Forelimb muscle (tissue), 1 donor: ENCODE measurements at regions not wholly inside any gene's neighbourhood (a gene's known extent, or its start where the extent isn't known, plus 50 kb on each side); places are given as distances from the start of the nearest gene placed in this dataset.
A peak's percentile ranks its signal among the peaks of the same experiment; 100 is the strongest.

Experiments used
- DNase-seq: peaks from one replicate; pipeline ENCODE4 v3.0.0-alpha.2; 2013; ENCODE audit warnings: low read depth

DNA sequence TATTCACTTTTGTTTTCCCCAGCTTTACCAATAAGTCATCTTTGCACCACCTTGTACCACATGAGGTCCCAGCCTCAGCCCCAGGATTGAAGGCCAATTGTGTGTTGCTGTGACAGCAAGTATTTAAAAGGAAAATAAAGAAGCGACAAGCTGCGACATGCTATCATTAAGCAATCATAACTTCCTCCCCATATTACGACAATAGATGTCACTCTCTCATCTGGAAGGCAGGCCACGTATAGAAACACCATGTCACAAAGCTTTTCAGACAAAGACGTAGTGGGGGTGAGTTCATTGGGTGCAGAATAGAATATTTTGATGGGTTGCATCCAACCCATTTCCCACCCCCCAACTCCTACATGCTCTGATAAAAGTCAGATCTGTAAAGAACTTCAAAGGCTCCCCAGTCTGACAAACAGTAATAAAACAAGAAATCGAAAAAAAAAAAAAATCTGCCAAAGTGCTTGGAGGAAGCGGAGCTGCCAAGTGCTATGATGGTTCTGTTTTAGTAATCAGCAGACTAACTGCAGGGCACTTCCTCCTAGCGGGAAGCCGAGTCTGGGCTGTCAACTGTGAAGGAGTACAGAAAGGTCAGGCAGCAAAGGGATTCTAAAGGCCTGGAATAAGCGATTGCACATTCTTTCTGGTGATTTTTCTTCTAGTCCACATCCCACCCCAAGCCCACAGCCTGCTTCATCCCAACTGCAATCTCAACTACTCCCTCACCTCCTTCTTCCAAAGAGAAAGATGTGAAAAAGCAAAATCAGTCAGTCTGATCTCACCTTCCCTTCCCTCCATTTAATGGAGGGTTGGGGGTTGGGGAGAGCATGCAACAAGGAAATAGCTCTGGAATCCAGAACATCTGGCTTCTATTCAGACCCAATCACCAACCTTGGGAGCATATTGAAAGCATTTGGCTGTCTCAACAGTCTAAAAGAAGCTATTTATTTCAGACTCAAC lies 131.4 kb upstream of the UBASH3B start:
- DNase-seq, result no peak

DNA sequence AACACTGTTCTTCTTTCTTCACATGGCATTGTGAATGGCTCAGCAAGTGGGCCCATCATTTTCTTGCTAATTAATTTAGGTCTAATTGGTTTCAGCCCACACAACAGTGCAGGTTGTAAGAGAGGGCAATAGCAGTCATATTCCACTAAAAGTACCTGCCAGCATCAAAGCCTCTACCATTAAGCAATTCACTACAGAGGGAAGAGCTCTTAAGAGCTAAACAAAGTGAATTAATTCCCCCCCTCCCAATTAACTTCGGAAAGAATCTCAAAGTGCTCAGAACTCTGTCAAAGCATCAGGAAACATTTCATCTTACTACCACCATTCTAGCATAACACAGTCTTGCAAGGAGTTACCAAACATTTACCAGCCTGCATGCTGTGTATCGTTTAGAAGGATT lies 133.9 kb upstream of the UBASH3B start:
- no peak for DNase-seq

DNA sequence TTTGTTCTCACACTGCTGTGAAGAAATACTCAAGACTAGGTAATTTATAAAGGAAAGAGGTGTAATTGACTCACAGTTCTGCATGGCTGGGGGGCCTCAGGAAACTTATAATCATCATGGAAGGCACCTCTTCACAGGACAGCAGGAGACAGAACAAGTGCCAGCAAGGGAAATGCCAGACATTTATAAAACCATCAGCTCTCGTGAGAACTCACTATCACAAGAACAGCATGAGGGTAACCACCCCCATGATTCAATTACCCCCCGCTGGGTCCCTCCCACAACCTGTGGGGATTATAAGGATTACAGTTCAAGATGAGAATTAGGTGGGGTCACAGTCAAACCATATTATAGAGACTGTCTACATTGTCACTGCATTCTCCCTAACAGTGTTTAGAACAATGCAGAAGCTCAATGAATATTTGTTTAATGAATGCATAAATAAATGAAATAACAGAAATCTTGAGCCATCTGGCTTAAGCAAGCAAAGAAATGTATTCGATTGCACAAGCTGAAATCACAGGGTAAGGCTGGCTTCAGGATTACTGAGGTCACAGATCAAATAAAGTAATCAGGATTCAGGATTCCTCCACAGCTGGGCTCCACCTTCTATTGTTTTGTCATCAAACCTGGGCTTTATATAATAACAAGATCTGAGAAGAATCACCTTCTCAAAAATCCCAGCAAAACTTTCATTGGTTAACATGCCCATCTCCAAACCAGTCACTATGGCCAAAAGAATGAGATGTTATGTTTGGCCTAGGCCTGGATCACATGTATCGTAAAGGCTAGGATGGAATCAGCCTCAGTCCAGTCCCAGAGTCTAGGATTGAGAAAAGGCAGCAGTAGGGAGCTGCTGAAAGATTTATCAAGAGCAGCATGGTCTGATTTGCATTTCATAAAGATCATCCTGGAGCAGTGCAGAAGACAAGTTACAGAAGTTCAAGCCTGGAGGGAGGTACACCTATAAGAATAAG lies 137.8 kb upstream of the UBASH3B start:
- no peak for DNase-seq

DNA sequence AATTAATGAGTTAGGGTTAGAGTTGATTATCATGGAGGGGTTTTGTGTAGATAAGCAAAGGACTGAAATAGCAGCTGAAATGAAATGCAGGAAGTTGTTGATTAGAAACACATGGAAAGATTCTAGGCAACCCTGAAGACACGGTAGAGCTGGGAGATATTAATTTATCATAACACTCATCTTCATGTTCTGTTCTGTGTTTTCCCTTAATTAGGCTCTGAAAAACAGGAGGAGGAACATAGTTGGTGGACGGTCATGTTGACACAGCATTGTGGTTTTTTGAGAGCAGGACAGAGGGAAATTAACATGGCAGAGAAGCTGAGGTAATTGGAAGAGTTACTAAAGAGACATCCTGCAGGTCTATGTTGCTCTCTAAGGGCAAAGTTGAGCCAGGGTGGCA lies 138.8 kb upstream of the UBASH3B start:
- DNase-seq, result no peak

DNA sequence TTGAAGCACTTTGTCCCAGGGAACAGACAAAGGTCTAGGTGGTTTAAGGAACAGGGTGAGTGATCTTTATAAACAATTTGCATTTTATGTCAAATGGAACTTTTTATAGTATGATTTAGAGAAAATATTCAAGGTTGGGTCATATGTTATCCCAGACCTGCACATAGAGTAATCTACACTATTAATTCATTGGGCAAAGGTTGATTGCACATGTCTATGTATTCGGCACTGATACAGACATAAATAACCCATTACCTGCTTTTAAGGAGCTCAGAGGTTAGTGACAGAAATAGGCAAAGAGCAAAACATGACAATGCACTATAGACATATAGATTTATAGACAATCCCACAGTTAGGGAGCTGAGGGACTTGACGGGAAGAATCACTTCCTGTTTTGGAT lies 141.5 kb upstream of the UBASH3B start:
- DNase-seq, result no peak

DNA sequence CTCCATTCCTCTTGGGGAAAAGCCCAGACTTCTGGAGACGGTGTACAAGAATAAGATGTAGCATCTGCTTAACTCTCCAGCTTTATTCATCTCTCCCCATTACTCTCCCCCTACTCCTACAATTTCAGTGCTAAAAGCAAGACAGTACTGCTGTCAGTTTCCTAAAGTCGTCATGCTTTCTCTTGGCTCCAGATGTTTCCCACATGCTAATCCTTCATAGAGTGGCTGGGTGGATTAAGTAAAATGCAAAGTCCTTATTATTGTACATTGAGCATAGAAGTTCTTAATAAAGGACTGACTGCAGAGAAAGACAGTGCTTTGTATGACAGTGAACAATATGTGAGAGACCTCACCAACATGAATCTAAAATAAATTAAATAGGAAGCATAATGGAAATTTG lies 142.2 kb upstream of the UBASH3B start:
- DNase-seq, result no peak

DNA sequence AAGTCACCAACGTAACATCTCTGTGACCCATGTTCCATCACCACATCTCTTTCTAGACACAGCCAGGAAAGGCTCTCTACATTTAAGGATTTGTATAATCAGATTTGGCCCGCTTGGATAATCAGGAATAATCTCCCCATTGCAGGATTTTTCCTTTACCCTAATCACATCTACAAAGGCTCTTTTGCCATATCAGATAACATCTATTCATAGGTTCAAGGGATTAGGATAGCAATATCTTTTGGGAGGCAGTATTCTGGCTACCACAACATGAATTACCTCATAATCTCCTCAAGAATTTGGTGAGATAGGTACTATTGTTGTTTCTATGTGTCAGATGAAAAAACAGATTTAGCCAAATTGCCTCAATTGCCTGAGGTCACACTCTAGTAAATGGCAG lies 142.8 kb upstream of the UBASH3B start:
- DNase-seq, result no peak

DNA sequence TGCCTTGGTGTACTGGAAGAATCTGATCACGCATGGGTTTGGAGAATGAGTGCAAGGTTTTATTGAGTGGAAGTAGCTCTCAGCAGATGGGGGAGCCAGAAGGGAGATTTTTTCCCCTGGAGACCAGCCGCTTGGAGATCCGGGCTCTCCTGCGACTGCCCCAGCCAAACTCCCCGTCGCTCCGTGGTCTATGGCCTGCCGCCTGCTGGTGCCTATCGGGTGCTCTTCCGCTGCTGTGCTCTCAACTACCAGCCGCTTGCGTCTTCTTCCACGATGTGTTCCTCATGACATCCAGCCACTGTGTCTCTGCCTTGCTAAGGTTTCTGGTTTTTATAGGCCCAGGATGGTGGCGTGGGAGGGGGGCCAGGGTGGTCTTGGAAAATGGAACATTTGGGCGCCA lies 145.6 kb upstream of the UBASH3B start:
- DNase-seq, result no peak

DNA sequence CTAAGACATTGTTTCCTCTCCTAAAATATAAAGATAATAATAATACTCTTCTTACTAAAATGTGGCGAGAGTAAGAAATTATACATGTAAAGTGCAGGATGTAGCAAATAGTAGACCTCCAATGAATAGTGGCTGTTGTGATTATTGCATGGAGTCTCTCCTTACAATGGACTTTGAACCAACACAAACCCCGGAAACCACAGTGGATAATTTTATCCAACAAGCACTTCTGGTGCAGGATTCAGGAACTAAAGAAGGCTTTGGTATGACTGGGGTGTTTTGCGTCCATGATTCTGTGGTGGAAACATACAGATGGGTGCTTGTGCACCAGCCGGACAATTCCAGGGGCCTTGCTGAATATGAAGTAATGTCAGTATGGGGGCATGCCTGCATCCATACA lies 146.4 kb upstream of the UBASH3B start:
- no peak for DNase-seq

DNA sequence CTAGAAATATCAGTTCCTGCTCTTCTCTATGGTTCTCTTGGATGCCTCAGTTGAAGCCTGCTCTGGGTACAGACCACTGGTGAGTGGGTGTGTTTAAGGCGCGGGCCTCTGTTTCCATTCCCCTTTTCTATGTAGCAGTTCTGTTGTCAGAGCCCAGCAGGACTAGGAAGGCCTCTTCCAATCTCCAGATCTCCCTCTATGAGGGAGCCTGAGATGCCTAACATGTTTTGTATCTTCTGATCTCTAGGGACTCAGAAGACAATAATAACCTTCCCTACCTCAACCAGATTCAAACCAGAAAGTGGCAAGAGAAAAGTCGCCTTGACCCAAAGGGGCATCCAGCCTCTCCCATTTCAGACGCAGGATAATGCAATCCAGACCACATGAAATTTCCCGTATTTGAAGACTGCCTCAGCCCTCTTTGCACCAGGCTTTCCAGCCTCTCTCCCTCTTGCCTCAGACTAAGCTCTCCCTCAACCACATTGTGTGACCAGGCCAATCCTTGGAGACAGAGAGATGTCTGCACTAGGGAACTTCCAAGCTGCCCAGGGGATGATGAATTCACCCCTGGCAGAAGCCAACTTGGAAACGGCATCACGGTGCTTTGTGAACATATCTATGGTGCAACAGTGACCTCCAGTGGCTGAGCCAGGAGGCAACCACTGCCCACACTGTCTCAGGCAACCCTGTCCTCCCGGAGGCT lies 150.1 kb upstream of the UBASH3B start:
- DNase-seq, result peak; percentile 54

DNA sequence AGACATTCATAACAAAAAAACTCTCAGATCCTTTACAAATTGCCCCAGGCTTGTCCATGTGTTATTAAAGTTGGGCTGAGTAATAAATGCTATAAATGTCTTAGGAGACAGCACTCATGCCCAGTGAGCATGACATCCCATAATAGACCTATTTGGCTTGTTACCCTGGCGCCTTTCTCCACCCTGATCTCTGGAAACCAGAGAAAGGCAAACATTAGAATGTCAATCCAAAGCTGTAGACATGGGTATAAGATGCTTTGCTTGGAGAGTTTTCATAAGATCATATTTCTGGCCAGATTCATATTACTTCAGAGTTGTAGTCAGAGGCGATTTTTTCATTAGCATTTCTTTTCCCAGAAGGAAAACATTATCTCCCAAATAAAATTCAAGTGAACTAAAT lies 161.3 kb upstream of the UBASH3B start:
- no peak for DNase-seq

DNA sequence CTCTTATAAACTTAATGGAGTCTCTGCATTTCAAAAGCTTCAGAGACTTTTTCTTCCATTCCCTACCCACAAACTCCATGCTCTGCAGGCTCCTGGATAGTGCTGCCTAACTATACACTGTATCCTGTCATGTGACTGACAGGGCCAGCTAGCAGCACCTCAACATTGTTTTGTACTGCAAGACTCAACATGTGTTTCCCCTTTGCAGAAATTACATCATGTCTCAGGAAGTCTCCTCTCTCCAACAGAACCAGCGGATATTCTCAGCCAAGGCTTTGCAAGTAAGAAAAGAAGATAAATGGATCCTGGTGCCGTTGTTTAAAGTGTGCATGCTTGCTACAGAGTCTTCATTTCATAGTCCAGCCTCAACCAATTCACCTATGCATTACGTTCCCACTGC lies 164.0 kb upstream of the UBASH3B start:
- no peak for DNase-seq

DNA sequence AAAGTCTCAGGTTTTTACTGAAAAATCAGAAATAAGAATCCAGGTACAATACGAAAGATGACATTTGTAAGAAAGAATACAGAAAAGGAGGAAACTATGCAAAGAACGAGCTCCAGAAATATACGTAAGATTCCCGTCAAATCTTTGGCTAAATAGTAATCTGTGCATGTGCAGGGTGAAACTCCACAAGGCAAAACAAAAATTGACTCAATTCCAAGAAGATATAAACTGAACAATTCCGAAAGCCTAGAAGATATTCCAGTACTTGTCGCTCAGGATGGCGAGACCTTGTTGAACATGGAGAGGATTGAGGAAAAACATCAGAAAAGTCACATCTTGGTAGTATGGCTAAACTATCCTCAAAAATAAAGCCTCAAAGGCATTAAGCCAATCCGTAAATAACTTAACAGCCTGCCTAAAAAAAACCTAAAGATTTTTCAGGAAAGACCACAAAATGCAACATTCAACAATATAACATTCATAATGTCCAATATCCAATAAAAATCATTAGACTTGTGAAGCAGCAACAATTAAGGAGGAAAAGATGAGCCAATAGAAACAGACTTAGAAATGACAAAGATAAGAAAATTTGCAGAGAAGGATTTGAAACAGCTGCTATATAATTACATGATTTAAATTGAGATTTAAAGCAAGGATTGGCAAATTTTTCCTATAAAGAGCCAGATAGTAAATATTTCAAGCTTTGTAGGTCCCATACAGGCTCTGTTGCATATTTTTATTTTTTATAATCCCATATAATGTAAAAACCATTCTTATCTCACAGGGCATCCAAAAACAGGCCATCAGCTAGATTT lies 166.4 kb upstream of the UBASH3B start:
- DNase-seq, result no peak

DNA sequence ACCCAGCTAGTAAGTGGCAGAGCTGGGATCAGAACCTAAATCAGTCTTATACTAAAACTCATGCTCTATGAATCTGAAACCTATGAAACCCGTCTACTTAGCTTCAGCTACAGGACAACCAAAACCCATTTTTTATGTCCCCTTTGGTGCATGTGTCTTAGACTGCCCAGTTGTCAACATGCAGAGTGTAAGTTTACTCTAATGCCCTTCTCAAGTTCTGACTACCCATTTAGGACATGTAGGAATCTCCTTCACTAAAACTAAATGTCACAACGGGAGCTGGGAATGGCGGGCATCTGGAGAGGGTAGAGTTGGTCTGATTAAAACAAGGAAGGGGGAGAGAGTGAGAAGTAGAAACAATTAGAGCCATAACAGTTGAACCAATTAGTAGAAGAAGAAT lies 167.9 kb upstream of the UBASH3B start:
- DNase-seq, result no peak

DNA sequence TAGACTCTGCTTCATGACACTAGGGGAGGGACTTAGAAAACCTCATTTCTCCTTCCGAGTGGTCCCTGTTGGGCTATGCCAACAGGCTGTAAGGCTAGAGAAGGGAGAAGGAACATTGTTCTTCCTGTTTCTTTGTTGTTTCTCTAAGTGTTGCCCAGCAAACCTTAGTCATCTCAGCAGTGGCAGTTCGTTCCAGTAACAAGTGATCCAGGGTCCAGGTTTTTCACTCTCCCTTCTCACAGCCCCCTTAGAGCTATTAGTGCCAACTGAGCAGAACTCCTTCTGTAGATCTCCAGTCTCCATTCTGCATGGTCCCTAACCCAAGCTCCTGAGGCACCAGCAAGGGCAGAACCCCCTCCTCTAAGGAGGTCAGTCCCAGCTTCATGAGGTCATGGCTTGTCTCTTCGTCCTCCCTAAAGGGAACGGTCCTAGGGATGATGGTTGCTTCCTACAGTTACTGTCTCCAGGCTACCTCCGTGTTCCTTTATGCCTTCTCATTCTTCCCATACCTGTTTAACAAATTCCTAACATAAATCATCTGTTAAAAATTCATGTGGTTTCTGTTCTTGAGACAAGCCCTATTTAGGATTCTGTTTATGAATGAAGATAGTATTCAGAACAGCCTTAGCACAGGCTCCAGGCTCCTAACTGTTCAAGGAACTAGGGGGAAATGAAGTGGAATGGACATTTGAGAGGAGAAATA lies 168.6 kb upstream of the UBASH3B start:
- DNase-seq, result no peak

DNA sequence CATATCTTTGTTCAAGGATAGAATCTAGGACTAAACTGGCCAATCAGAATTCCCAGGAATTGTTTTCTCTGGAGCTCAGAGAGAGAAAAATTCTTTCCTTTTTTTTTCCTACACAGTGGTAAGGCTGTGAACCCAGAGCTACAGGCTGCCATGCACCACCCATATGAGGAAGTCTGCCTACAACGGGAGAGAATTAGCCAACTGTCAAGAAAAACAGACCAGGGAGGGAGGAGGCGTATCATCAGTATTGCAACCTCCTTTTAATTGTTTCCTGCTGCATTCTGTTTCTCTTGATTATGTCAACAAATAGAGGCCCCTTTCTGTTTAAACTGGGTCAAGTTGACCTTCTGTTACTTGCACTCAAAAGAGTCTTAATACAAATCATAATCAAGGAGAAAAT lies 176.5 kb upstream of the UBASH3B start:
- no peak for DNase-seq

DNA sequence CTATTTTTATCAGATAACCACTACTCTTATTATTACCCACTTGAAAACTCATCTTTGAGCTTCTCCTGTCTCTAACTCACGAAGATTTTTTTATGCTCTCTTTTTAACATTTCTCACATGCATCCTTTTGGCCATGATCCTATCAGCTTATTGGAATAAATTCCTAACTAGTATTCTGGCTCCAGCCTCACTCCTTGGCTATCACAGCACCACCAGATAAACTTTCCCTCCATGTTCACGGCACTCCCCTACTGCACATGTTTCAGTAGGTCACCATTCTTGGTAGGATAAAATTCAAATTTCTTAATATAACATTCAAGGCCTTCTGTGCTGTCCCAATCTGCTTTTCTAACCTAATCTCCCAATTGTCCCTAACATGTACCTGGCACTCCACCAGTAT lies 186.6 kb upstream of the UBASH3B start:
- DNase-seq, result no peak

DNA sequence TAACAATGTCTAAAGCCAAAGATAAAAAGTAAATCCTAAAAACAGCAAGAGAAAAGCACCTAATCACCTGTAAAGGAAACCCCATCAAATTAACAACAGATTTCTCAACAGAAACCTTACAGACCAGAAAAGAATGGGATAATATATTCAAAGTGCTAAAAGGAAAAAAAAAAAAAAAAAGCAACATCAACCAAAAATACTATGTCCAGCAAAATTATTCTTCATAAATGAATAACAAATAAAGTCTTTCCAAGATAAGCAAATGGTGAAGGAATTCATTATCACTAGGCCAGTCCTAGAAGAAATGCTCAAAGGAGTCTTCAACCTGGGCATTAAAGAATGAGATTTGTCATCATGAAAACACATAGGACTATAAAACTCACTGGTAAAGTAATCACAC lies 192.0 kb upstream of the UBASH3B start:
- no peak for DNase-seq

DNA sequence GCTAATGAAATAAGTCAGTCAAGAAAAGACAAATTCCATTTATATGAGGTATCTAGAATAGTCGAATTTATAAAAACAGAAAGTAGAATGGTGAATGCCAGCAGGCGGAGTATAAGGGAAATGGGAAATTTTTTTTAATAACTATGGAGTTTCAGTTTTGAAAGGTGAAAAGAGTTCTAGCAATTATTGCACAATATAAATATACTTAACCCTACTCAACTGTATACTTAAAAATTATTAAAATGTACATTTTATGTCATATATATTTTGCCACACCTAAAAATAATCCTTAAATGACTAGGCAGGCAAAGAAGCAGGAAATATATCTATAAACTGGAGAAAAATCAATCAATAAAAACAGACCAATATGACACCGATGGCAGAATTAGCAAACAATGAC lies 196.5 kb upstream of the UBASH3B start:
- DNase-seq, result no peak

DNA sequence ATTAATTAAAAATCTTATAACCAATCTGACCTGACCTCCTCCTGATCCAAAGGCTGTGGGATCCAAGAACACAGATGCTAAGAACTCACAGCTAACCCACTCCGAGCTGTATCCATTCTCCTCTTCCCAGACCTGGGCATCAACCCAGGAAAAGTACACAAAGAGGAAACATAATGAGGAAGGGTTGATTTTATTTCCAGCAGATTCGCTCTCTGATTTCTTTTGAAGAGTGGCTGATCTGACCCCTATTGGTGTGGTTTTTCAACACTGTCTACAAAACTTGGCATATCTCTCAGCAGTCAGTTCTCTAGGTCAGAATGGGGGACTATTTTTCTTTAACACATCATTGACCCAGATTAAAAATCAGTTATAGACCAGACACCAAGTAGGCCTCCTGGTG lies 201.9 kb upstream of the UBASH3B start:
- peak; percentile 16 for DNase-seq

DNA sequence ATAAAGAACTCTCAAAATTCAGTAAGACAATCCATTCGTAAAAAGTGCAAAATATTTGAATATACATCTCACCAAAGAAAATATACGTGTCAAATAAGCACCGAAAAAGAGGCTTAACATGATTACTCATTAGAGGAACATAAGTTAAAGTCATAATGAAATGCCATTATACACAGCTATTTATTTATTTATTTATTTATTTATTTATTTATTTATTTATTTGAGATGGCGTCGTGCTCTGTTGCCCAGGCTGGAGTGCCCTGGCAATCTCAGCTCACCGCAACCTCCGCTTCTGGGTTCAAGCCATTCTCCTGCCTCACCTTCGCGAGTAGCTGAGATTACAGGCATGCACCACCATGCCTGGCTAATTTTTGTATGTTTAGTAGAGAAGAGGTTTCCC lies 203.6 kb upstream of the UBASH3B start:
- DNase-seq, result no peak
